Spleen (tissue), 11 donors: ENCODE measurements at regions not wholly inside any gene's neighbourhood (a gene's known extent, or its start where the extent isn't known, plus 50 kb on each side); places are given as distances from the start of the nearest gene placed in this dataset.
"Not testable (repeated sequence)": the region's sequence is repeated elsewhere in the genome, so short reads cannot be mapped to it uniquely, and the experiment has no call there.

Experiments used
- DNase-seq: peaks from one replicate; pipeline ENCODE4 v3.0.0-alpha.2; 2020
- H3K27ac ChIP-seq, 8 donors: fragments of 200-600 bp; sonication (generic) in 7 of 8; 1 replicate in 4 of 8; 2 replicates in 4 of 8; pipeline versions ENCODE4 v1.5.0 to v1.8.0; 2016 to 2021; ENCODE audit warnings: inconsistent platforms in 4 of 8, mild to moderate bottlenecking in 4 of 8, moderate library complexity in 1 of 8
- H3K27me3 ChIP-seq, 7 donors: fragments of 200-600 bp; sonication (generic) in 6 of 7; replicated peaks in 1 of 7; 1 replicate in 4 of 7; 2 replicates in 3 of 7; pipeline versions ENCODE4 v1.5.0 to v1.8.0; 2016 to 2021; ENCODE audit warnings: inconsistent platforms in 3 of 7, mild to moderate bottlenecking in 1 of 7
- H3K36me3 ChIP-seq, 6 donors: fragments of 200-600 bp; sonication (generic) in 5 of 6; 1 replicate in 4 of 6; 2 replicates in 2 of 6; pipeline versions ENCODE4 v1.5.0 to v1.8.0; 2016 to 2021; ENCODE audit warnings: inconsistent platforms in 2 of 6
- H3K4me1 ChIP-seq, 6 donors: fragments of 200-600 bp; sonication (generic) in 5 of 6; 1 replicate in 3 of 6; 2 replicates in 3 of 6; pipeline versions ENCODE4 v1.5.0 to v1.8.0; 2016 to 2021; ENCODE audit warnings: inconsistent platforms in 3 of 6
- H3K4me3 ChIP-seq, 8 donors: fragments of 200-600 bp; sonication (generic) in 7 of 8; 1 replicate in 4 of 8; 2 replicates in 4 of 8; pipeline versions ENCODE4 v1.5.0 to v1.8.0; 2016 to 2021; ENCODE audit warnings: inconsistent platforms in 4 of 8, mild to moderate bottlenecking in 4 of 8, moderate library complexity in 2 of 8
- H3K9me3 ChIP-seq, 8 donors: fragments of 200-600 bp; sonication (generic) in 7 of 8; 1 replicate in 4 of 8; 2 replicates in 4 of 8; pipeline versions ENCODE4 v1.5.0 to v1.8.0; 2016 to 2021; ENCODE audit warnings: inconsistent platforms in 4 of 8
- CTCF ChIP-seq, 11 experiments: fragments of 200-600 bp in 7 of 11; fragments of 450-650 bp in 4 of 11; sonication (generic) in 4 of 11; IDR thresholded peaks in 8 of 11; conservative IDR thresholded peaks in 3 of 11; 1 replicate in 7 of 11; 2 replicates in 4 of 11; pipeline versions ENCODE4 v1.4.0 to v1.8.0; 2016 to 2021; ENCODE audit warnings: antibody characterized with exemption in 11 of 11, inconsistent platforms in 4 of 11, mild to moderate bottlenecking in 1 of 11
- POLR2A ChIP-seq, 3 donors: fragments of 450-650 bp; IDR thresholded peaks; one replicate each; pipeline ENCODE4 v1.5.1; 2017; ENCODE audit warnings: antibody characterized with exemption in 3 of 3, mild to moderate bottlenecking in 1 of 3
- POLR2AphosphoS5 ChIP-seq, 3 donors: sonication (generic); formaldehyde crosslinking; IDR thresholded peaks; one replicate each; pipeline ENCODE4 v1.5.1; 2017; ENCODE audit warnings: antibody characterized with exemption in 3 of 3
- WGBS, 5 donors: extraction: QIAGEN DNeasy Blood & Tissue Kit in 3 of 5; methylation state at CpG; one replicate each; pipeline versions ENCODE4 v1.1.5 to v1.1.7; 2013 to 2018; 5-methylcytosine and 5-hydroxymethylcytosine counted together
- intact Hi-C: fragments of 100-400 bp; cut with DNase I; formaldehyde crosslinking; loops from one replicate; pipeline ENCODE4 v1.15.0; 2023; ENCODE audit warnings: low total_unique reads
- donor health status: healthy with polysubstance abuse.
- donor health status: DM: no; HTN: no; CAD: no; lungs with moderate emphysema.
- donor health status: DM: no; HTN: no; CAD: no.
- donor health status: Bipolar disorder and iron deficiency.
- donor health status: healthy.
- donor health status: DM: no; HTN: no; CAD: no.
- donor health status: DM: yes; HTN: yes; CAD: no.

GRCh38 chr10:46787321-46787615 is 124.0 kb upstream of the PTPN20 start:
- Histone ChIP-seq H3K27me3 (no peaks in the 10 kb centered on the region), H3K4me3 (peak overlapping the region in 7 of 8 donors; percentile 51 to 79 (median 54)), H3K27ac (peak overlapping the region in 4 of 8 donors; percentile 53 to 74 (median 68)), H3K4me1 (peaks cover 0 to 7% (median 3%) of the 10 kb centered on the region in 6 donors), H3K9me3 (no peaks in the 10 kb centered on the region), H3K36me3 (no peaks in the 10 kb centered on the region)
- intact Hi-C loops: no loop called here
- 12 to 25% (median 13%) methylated on average over 4 to 6 of the region's 6 CpGs for WGBS, 5 donors
- DNase-seq: no peak
- TF ChIP-seq POLR2AphosphoS5 (IDR thresholded peaks at IDR 0.05): no peak
- no peak for TF ChIP-seq POLR2A (IDR thresholded peaks at IDR 0.05)
- no peak for TF ChIP-seq CTCF (IDR thresholded peaks at IDR 0.05 in 8 of 11, conservative IDR thresholded peaks at IDR 0.05 in 3 of 11)

DNA sequence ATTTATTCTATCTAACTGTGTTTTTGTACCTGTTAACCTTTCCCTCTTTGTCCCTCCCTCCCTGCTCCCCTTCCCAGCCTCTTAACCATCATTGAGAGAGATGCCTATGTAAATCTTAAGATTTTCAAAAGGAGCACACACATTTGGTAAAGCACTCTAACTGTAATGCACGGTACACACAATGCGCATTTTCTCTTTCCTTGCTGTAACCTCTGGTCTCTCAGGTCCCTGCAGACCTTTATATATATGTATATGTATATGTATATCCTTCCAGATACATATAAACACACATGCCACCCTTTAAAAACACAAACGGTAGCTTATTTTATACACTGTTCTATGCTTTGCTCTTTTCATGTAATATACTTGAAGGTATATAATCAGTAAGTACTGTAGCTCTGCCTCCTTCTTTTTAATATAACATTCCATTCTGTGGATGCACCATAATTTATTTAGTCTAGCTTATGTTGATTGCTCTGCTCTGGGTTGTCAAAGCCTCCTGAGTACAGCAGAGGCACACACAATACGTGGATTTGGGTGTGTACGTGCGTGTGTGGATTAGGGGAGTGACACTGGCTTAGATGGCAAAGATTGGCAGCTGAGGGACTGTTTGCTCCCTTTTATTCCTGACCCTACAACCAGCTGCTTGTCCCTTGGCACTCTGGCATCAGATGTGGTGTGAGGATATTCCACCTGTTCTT is 118.4 kb upstream of the PTPN20 start:
- H3K36me3 ChIP-seq, intact Hi-C loops, H3K27ac ChIP-seq, H3K4me1 ChIP-seq, DNase-seq, H3K9me3 ChIP-seq, H3K27me3 ChIP-seq, H3K4me3 ChIP-seq: not testable (repeated sequence)
- 92 to 100% (median 95%) methylated on average over 3 of the region's 6 CpGs; no CpG with 5 or more reads in 1 of the 5 donors for WGBS, 5 donors

DNA sequence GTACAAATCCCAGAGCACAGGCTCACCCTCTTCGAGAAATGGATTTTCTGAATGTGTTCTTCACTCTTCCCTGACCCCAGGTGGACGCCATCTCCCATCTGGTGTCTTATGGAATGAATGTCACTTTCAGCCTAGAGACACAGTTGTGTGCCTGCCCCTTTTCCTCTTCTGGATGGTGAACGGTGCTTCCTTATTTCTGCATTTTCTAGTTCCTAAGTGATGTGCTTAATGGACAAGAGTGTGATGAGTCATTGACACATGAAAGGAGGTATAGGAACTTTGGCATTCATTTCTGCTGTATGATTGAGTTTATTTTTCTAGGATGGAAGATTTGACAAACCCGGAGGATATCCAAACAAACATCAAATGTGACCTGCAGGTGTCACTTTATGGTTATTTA is 114.9 kb upstream of the PTPN20 start:
- DNase-seq, intact Hi-C loops, H3K27ac ChIP-seq, H3K4me3 ChIP-seq, H3K27me3 ChIP-seq, H3K9me3 ChIP-seq, H3K4me1 ChIP-seq: not testable (repeated sequence)
- WGBS, 5 donors: 82 to 93% (median 90%) methylated on average over 4 of the region's 4 CpGs
- H3K36me3 ChIP-seq: peaks cover 0 to 10% (median 0%) of the 10 kb centered on the region in 6 donors

GRCh38 chr10:46802010-46802409 is 109.2 kb upstream of the PTPN20 start:
- DNase-seq, H3K27me3 ChIP-seq, H3K36me3 ChIP-seq, H3K4me3 ChIP-seq, H3K4me1 ChIP-seq, H3K9me3 ChIP-seq, H3K27ac ChIP-seq, intact Hi-C loops: not testable (repeated sequence)
- WGBS, 5 donors: 91 to 95% (median 94%) methylated on average over 1 of the region's 1 CpG

- H3K4me1 ChIP-seq, H3K27me3 ChIP-seq, H3K36me3 ChIP-seq, intact Hi-C loops, H3K9me3 ChIP-seq, H3K27ac ChIP-seq, H3K4me3 ChIP-seq, DNase-seq: not testable (repeated sequence)
- 81 to 92% (median 83%) methylated on average over 1 of the region's 1 CpG for WGBS, 5 donors
These were observed 108.1 kb upstream of the PTPN20 start for GRCh38 chr10:46803082-46803481.

DNA sequence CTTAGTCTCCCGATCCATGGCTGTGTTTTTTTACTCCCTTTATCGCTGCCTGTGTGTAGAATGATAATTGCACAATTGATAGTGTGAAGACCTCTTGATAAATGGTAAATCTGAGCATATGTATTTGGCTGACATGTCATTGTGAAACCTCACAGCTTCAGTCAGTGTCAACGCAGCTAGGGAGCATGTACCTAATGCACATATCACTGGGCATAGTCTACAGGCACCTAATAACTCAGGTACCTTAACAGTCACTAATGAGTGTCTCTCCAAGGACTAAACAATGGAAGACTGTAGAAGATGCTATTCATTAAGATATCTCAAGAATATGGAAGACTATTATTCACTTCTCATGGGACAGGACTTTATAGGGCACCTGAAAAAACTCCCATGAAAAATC is 101.0 kb upstream of the PTPN20 start:
- H3K27me3 ChIP-seq, H3K36me3 ChIP-seq, H3K4me3 ChIP-seq, DNase-seq, H3K27ac ChIP-seq, intact Hi-C loops, H3K9me3 ChIP-seq, H3K4me1 ChIP-seq: not testable (repeated sequence)
- 80 to 94% (median 91%) methylated on average over 2 to 3 of the region's 3 CpGs for WGBS, 5 donors

DNA sequence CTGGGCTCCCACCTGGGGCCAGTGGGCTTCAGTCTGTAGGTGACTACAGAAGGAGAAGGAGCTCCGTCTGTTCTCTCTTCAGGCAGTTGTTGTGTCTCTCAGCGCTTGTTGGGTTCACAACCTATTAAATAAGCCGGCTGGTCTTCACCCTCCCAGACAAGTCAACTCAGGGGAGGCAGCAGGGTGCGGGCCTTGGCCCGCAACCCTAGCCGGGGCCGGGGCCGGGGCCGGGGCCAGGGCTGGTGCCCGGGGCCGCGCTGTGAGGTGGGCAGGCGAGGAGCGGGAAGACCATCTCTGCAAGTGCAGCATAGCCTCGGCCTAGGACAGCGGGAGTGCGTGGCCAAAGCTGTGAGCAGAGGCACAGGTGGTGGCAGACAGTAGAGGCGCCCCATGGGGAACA is 95.1 kb upstream of the PTPN20 start:
- H3K9me3 ChIP-seq, H3K27ac ChIP-seq, DNase-seq, H3K27me3 ChIP-seq, intact Hi-C loops, H3K4me3 ChIP-seq, H3K36me3 ChIP-seq, H3K4me1 ChIP-seq: not testable (repeated sequence)
- 92 to 100% (median 95%) methylated on average over 4 to 14 of the region's 18 CpGs; no CpG with 5 or more reads in 1 of the 5 donors for WGBS, 5 donors

- H3K27me3 ChIP-seq, DNase-seq, H3K36me3 ChIP-seq, H3K4me1 ChIP-seq, H3K4me3 ChIP-seq, H3K9me3 ChIP-seq, intact Hi-C loops, H3K27ac ChIP-seq: not testable (repeated sequence)
- 85 to 98% (median 90%) methylated on average over 4 to 5 of the region's 11 CpGs for WGBS, 5 donors
These were observed 70.7 kb upstream of the PTPN20 start for GRCh38 chr10:46840393-46841050.

- H3K9me3 ChIP-seq, intact Hi-C loops, H3K27me3 ChIP-seq, H3K27ac ChIP-seq, H3K36me3 ChIP-seq, H3K4me3 ChIP-seq, H3K4me1 ChIP-seq: not testable (repeated sequence)
- 91 to 93% (median 92%) methylated on average over 5 to 10 of the region's 10 CpGs; no CpG with 5 or more reads in 2 of the 5 donors for WGBS, 5 donors
- peak; percentile 32 for DNase-seq
These were observed 70.1 kb upstream of the PTPN20 start for GRCh38 chr10:46841051-46841593.

DNA sequence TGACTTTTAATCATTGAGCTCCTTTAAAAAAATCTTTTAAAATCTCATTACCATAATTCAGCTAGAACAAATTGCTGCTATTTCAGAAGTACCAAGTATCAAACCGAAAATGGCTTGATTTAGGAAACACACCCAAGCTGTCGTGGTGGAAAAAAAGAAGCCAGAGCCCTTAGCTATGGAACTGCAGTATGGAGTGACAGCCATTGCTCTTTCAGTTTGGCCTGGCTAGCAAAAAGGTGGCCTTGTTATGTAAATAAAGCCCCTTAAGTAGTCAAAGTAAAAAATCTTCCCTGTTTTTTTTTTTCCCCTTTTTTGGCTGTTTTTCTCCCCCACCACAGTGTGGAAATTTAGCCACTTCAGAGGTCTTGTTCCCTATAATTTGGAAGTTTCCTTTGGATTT is 66.0 kb upstream of the PTPN20 start:
- 78 to 87% (median 81%) methylated on average over 2 of the region's 2 CpGs for WGBS, 5 donors
- H3K27ac ChIP-seq, H3K4me1 ChIP-seq, H3K4me3 ChIP-seq, H3K9me3 ChIP-seq, H3K27me3 ChIP-seq, H3K36me3 ChIP-seq, DNase-seq, intact Hi-C loops: not testable (repeated sequence)
